GM23338 (cell line): ENCODE measurements at regions not wholly inside any gene's neighbourhood (a gene's known extent, or its start where the extent isn't known, plus 50 kb on each side); places are given as distances from the start of the nearest gene placed in this dataset.

ENCODE experiments used
- EZH2 ChIP-seq: fragments of 200-600 bp; sonication (generic); IDR thresholded peaks from one replicate; pipeline ENCODE4 v1.8.0; 2017; ENCODE audit warnings: antibody characterized with exemption, mild to moderate bottlenecking, low read depth; ENCODE audit not compliant: unreplicated experiment
- EZH2phosphoT487 ChIP-seq: fragments of 200-600 bp; sonication (generic); IDR thresholded peaks from one replicate; pipeline ENCODE4 v1.8.1; 2018; ENCODE audit warnings: antibody characterized with exemption; ENCODE audit not compliant: unreplicated experiment
- POLR2AphosphoS5 ChIP-seq: IDR thresholded peaks from 2 replicates; pipeline ENCODE4 v1.6.1; 2016; ENCODE audit warnings: antibody characterized with exemption, low read depth
- TF ChIP-seq, protein P1 (sequence below), 2 experiments: fragments of 200-600 bp in 1 of 2; sonication (generic) in 1 of 2; conservative IDR thresholded peaks; 2 replicates each; pipeline versions ENCODE4 v1.5.1 to v1.6.1; 2016 to 2017; ENCODE audit warnings: antibody characterized with exemption in 2 of 2, low read depth in 2 of 2, mild to moderate bottlenecking in 2 of 2, moderate library complexity in 1 of 2
- TF ChIP-seq, protein P2 (sequence below): IDR thresholded peaks from one replicate; pipeline ENCODE4 v1.6.1; 2018; ENCODE audit warnings: antibody characterized with exemption; ENCODE audit not compliant: unreplicated experiment

DNA sequence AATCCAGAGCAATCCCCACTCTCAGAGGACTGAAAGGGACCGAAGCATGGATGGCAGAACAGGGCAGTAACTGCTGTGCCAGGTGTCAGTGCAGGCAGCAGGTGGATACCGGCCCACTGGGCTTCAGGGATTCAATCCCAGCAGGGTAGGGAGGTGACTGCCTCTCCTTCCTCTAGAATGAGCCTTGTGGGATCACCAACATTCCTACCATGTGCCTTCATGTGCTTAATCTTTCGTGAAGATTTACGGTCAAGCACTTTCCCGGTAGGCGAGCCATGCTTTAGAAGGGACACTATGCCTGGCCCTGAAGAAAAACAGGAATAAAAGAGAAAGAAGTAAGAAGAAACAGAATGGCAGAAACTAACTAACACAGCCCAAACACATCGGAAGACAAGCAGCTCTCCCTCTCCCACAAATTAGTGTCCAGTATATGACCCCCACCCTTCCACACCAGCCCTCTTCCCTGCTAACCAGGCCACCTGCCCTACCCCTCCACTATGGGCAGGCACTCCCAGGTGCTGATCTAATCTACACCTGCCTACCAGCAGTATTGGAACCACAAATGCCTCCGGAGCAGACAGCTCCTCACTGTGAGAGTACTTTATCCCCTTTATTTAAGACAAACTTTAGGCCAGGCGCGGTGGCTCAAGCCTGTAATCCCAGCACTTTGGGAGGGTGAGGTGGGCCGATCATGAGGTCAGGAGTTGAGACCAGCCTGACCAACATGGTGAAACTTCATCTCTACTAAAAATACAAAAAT, 162.5 kb downstream of the NUFIP1 start:
- TF ChIP-seq, protein P1, sequence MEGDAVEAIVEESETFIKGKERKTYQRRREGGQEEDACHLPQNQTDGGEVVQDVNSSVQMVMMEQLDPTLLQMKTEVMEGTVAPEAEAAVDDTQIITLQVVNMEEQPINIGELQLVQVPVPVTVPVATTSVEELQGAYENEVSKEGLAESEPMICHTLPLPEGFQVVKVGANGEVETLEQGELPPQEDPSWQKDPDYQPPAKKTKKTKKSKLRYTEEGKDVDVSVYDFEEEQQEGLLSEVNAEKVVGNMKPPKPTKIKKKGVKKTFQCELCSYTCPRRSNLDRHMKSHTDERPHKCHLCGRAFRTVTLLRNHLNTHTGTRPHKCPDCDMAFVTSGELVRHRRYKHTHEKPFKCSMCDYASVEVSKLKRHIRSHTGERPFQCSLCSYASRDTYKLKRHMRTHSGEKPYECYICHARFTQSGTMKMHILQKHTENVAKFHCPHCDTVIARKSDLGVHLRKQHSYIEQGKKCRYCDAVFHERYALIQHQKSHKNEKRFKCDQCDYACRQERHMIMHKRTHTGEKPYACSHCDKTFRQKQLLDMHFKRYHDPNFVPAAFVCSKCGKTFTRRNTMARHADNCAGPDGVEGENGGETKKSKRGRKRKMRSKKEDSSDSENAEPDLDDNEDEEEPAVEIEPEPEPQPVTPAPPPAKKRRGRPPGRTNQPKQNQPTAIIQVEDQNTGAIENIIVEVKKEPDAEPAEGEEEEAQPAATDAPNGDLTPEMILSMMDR (conservative IDR thresholded peaks at IDR 0.05; ENCODE audit: low read depth in 2 of 2), result no peak
- TF ChIP-seq, protein P2, sequence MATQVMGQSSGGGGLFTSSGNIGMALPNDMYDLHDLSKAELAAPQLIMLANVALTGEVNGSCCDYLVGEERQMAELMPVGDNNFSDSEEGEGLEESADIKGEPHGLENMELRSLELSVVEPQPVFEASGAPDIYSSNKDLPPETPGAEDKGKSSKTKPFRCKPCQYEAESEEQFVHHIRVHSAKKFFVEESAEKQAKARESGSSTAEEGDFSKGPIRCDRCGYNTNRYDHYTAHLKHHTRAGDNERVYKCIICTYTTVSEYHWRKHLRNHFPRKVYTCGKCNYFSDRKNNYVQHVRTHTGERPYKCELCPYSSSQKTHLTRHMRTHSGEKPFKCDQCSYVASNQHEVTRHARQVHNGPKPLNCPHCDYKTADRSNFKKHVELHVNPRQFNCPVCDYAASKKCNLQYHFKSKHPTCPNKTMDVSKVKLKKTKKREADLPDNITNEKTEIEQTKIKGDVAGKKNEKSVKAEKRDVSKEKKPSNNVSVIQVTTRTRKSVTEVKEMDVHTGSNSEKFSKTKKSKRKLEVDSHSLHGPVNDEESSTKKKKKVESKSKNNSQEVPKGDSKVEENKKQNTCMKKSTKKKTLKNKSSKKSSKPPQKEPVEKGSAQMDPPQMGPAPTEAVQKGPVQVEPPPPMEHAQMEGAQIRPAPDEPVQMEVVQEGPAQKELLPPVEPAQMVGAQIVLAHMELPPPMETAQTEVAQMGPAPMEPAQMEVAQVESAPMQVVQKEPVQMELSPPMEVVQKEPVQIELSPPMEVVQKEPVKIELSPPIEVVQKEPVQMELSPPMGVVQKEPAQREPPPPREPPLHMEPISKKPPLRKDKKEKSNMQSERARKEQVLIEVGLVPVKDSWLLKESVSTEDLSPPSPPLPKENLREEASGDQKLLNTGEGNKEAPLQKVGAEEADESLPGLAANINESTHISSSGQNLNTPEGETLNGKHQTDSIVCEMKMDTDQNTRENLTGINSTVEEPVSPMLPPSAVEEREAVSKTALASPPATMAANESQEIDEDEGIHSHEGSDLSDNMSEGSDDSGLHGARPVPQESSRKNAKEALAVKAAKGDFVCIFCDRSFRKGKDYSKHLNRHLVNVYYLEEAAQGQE, result no peak
- no peak for TF ChIP-seq POLR2AphosphoS5
- TF ChIP-seq EZH2, result no peak
- no peak for TF ChIP-seq EZH2phosphoT487
